GM23338 (cell line): ENCODE measurements at regions not wholly inside any gene's neighbourhood (a gene's known extent, or its start where the extent isn't known, plus 50 kb on each side); places are given as distances from the start of the nearest gene placed in this dataset.

ENCODE experiments used
- ATAC-seq: fragments of 200-7000 bp; cut with Tn5 transposase; 3 replicates; pipeline ENCODE4 v1.9.1; 2020
- DNase-seq: peaks from one replicate; pipeline ENCODE4 v3.0.0-alpha.2; 2015; ENCODE audit warnings: low spot score
- H2AFZ ChIP-seq: fragments of 200-600 bp; sonication (generic); 2 replicates; pipeline ENCODE4 v1.8.0; 2016; ENCODE audit warnings: antibody characterized with exemption, mild to moderate bottlenecking, moderate library complexity
- H3F3A ChIP-seq: fragments of 200-600 bp; sonication (generic); replicated peaks from 2 replicates; pipeline ENCODE4 v1.8.0; 2017; ENCODE audit warnings: antibody characterized with exemption, mixed run types, low read depth
- H3K27ac ChIP-seq: fragments of 200-600 bp; sonication (generic); 2 replicates; pipeline ENCODE4 v1.6.1; 2016; ENCODE audit warnings: low read depth
- H3K27me3 ChIP-seq: fragments of 200-600 bp; sonication (generic); 2 replicates; pipeline ENCODE4 v1.8.0; 2016; ENCODE audit warnings: mild to moderate bottlenecking, mixed run types, moderate library complexity; ENCODE audit not compliant: insufficient read depth
- H3K36me3 ChIP-seq: fragments of 200-600 bp; sonication (generic); 2 replicates; pipeline ENCODE4 v1.8.0; 2016; ENCODE audit warnings: mild to moderate bottlenecking; ENCODE audit not compliant: insufficient read depth
- H3K4me1 ChIP-seq: fragments of 200-600 bp; sonication (generic); 2 replicates; pipeline ENCODE4 v1.8.0; 2016; ENCODE audit warnings: mild to moderate bottlenecking, moderate library complexity; ENCODE audit not compliant: insufficient read depth
- H3K4me2 ChIP-seq: fragments of 200-600 bp; sonication (generic); 2 replicates; pipeline ENCODE4 v1.7.1; 2017; ENCODE audit warnings: mixed run types
- H3K4me3 ChIP-seq: fragments of 200-600 bp; sonication (generic); 2 replicates; pipeline ENCODE4 v1.6.1; 2016; ENCODE audit warnings: mixed run types
- H3K79me2 ChIP-seq: fragments of 200-600 bp; sonication (generic); replicated peaks from 2 replicates; pipeline ENCODE4 v1.8.0; 2017; ENCODE audit warnings: mild to moderate bottlenecking; ENCODE audit not compliant: insufficient read depth
- H3K9me2 ChIP-seq: fragments of 200-600 bp; sonication (generic); 2 replicates; pipeline ENCODE4 v1.8.0; 2017; ENCODE audit not compliant: insufficient read depth
- H4K20me1 ChIP-seq: fragments of 200-600 bp; sonication (generic); replicated peaks from 2 replicates; pipeline ENCODE4 v1.8.0; 2017; ENCODE audit warnings: mild to moderate bottlenecking; ENCODE audit not compliant: insufficient read depth
- H3K27ac Mint-ChIP-seq: 2 replicates; pipeline ENCODE4 v1.8.0; 2020; ENCODE audit warnings: inconsistent platforms, mild to moderate bottlenecking, moderate library complexity, mixed read lengths
- H3K27me3 Mint-ChIP-seq: 3 replicates; pipeline ENCODE4 v1.8.0; 2022; ENCODE audit warnings: low read depth, mild to moderate bottlenecking, moderate library complexity, mixed read lengths, inconsistent platforms; ENCODE audit not compliant: insufficient read depth, poor library complexity
- H3K36me3 Mint-ChIP-seq: 3 replicates; pipeline ENCODE4 v1.8.0; 2021; ENCODE audit warnings: low read depth, mild to moderate bottlenecking, inconsistent platforms, moderate library complexity, mixed read lengths
- H3K4me1 Mint-ChIP-seq: 3 replicates; pipeline ENCODE4 v1.8.0; 2020; ENCODE audit warnings: mild to moderate bottlenecking, inconsistent platforms, mixed read lengths
- H3K4me3 Mint-ChIP-seq: 3 replicates; pipeline ENCODE4 v1.8.0; 2021; ENCODE audit warnings: moderate library complexity, mild to moderate bottlenecking, inconsistent platforms, mixed read lengths
- H3K9me3 Mint-ChIP-seq: 3 replicates; pipeline ENCODE4 v1.8.0; 2020; ENCODE audit warnings: moderate library complexity, mild to moderate bottlenecking, inconsistent platforms, mixed read lengths
- CREB1 ChIP-seq: fragments of 250-450 bp; sonication (Bioruptor Pico); IDR thresholded peaks from 2 replicates; pipeline ENCODE4 v1.5.0; 2020; ENCODE audit warnings: low read depth, mild to moderate bottlenecking, moderate library complexity
- ETS1 ChIP-seq: IDR thresholded peaks from 2 replicates; pipeline ENCODE4 v1.6.1; 2016; ENCODE audit warnings: antibody characterized with exemption
- EZH2 ChIP-seq: fragments of 200-600 bp; sonication (generic); IDR thresholded peaks from one replicate; pipeline ENCODE4 v1.8.0; 2017; ENCODE audit warnings: antibody characterized with exemption, mild to moderate bottlenecking, low read depth; ENCODE audit not compliant: unreplicated experiment
- JUNB ChIP-seq: IDR thresholded peaks from one replicate; pipeline ENCODE4 v1.6.1; 2016; ENCODE audit warnings: antibody characterized with exemption; ENCODE audit not compliant: unreplicated experiment
- POLR2AphosphoS5 ChIP-seq: IDR thresholded peaks from 2 replicates; pipeline ENCODE4 v1.6.1; 2016; ENCODE audit warnings: antibody characterized with exemption, low read depth
- REST ChIP-seq: IDR thresholded peaks from one replicate; pipeline ENCODE4 v1.6.1; 2018; ENCODE audit warnings: antibody characterized with exemption; ENCODE audit not compliant: unreplicated experiment
- STAT1 ChIP-seq: IDR thresholded peaks from one replicate; pipeline ENCODE4 v1.6.1; 2016; ENCODE audit warnings: antibody characterized with exemption; ENCODE audit not compliant: unreplicated experiment
- ZNF114 ChIP-seq: fragments of 250-450 bp; sonication (Bioruptor Pico); IDR thresholded peaks from 2 replicates; pipeline ENCODE4 v1.5.0; 2020; ENCODE audit warnings: mild to moderate bottlenecking, moderate library complexity
- ZNF331 ChIP-seq: fragments of 250-450 bp; sonication (Bioruptor Pico); IDR thresholded peaks from 2 replicates; pipeline ENCODE4 v1.5.0; 2020; ENCODE audit warnings: low read depth, mild to moderate bottlenecking, moderate library complexity
- ZNF462 ChIP-seq: fragments of 250-450 bp; sonication (Bioruptor Pico); IDR thresholded peaks from 2 replicates; pipeline ENCODE4 v1.5.0; 2020; ENCODE audit warnings: mild to moderate bottlenecking, moderate library complexity

GRCh38 chr11:45075519-45075918 is 70.9 kb upstream of the PRDM11 start (continued):
- TF ChIP-seq EZH2 (no peak), STAT1 (no peak), ZNF114 (no peak), ETS1 (no peak), JUNB (no peak)

- H3K9me3 Mint-ChIP-seq = no peaks in the 10 kb centered on the region
- peaks cover 12% of the 10 kb centered on the region for H3K4me1 Mint-ChIP-seq
- no peak overlapping the region for H2AFZ ChIP-seq
- DNase-seq (no peak), ATAC-seq (no peak)
- no peak overlapping the region for H3K4me3 ChIP-seq
- H3K36me3 ChIP-seq = no peaks in the 10 kb centered on the region
- no peaks in the 10 kb centered on the region for H3K79me2 ChIP-seq
- no peak overlapping the region for H3K4me3 Mint-ChIP-seq
- no peaks in the 10 kb centered on the region for H3K27me3 ChIP-seq
- H3K36me3 Mint-ChIP-seq = no peaks in the 10 kb centered on the region
- H3K4me1 ChIP-seq = no peaks in the 10 kb centered on the region; the same call in 1 of the 2 replicates
- H3K27ac Mint-ChIP-seq = no peak overlapping the region
- H3K27ac ChIP-seq = no peak overlapping the region
- H3K27me3 Mint-ChIP-seq = peaks cover 10% of the 10 kb centered on the region
- H3F3A ChIP-seq = no peaks in the 10 kb centered on the region
- no peaks in the 10 kb centered on the region for H3K9me2 ChIP-seq
- H4K20me1 ChIP-seq = no peaks in the 10 kb centered on the region
- no peak for TF ChIP-seq ZNF114
- no peak for TF ChIP-seq ZNF331 (CRISPR knock-in tag)
- H3K4me2 ChIP-seq = no peak overlapping the region
These were observed 70.5 kb upstream of the PRDM11 start for GRCh38 chr11:45075952-45076351.

- Histone ChIP-seq H3K36me3 (no peaks in the 10 kb centered on the region), H3K4me3 (no peak overlapping the region), H3K79me2 (no peaks in the 10 kb centered on the region), H2AFZ (no peak overlapping the region), H3K4me2 (no peak overlapping the region), H3K27ac (no peak overlapping the region), H3F3A (no peaks in the 10 kb centered on the region), H3K4me1 (no peaks in the 10 kb centered on the region; the same call in 1 of the 2 replicates), H3K27me3 (no peaks in the 10 kb centered on the region), H4K20me1 (no peaks in the 10 kb centered on the region), H3K9me2 (no peaks in the 10 kb centered on the region)
- Mint-ChIP-seq H3K9me3 (no peaks in the 10 kb centered on the region), H3K36me3 (no peaks in the 10 kb centered on the region), H3K4me3 (no peak overlapping the region), H3K27ac (no peak overlapping the region), H3K27me3 (peaks cover 11% of the 10 kb centered on the region), H3K4me1 (peaks cover 15% of the 10 kb centered on the region)
- TF ChIP-seq POLR2AphosphoS5 = no peak
- TF ChIP-seq REST = no peak
- TF ChIP-seq ZNF462 = no peak
- TF ChIP-seq STAT1 = no peak
- no peak for TF ChIP-seq ZNF114
- no peak for TF ChIP-seq CREB1 (CRISPR knock-in tag)
- no peak for TF ChIP-seq EZH2
- TF ChIP-seq JUNB = no peak
- DNase-seq (no peak), ATAC-seq (no peak)
These were observed 69.7 kb upstream of the PRDM11 start for GRCh38 chr11:45076761-45077160.
